ENCODE measurements at regions not wholly inside any gene's neighbourhood (a gene's known extent, or its start where the extent isn't known, plus 50 kb on each side); places are given as distances from the start of the nearest gene placed in this dataset.

GRCh38 chr2:180279581-180279980, 272.5 kb upstream of the CWC22 start:
- no peak for DNase-seq (ENCODE audit: low spot score)
- H3K4me1 Mint-ChIP-seq (ENCODE audit: low read depth): no peaks in the 10 kb centered on the region
- H3K9me3 Mint-ChIP-seq (ENCODE audit: low read depth): peaks cover 16% of the 10 kb centered on the region
- H3K4me3 Mint-ChIP-seq (ENCODE audit: unreplicated experiment): no peak overlapping the region
- H3K36me3 Mint-ChIP-seq (ENCODE audit: low read depth): no peaks in the 10 kb centered on the region
- no peak overlapping the region for H3K27ac Mint-ChIP-seq (ENCODE audit: unreplicated experiment)
- TF ChIP-seq, protein P1, sequence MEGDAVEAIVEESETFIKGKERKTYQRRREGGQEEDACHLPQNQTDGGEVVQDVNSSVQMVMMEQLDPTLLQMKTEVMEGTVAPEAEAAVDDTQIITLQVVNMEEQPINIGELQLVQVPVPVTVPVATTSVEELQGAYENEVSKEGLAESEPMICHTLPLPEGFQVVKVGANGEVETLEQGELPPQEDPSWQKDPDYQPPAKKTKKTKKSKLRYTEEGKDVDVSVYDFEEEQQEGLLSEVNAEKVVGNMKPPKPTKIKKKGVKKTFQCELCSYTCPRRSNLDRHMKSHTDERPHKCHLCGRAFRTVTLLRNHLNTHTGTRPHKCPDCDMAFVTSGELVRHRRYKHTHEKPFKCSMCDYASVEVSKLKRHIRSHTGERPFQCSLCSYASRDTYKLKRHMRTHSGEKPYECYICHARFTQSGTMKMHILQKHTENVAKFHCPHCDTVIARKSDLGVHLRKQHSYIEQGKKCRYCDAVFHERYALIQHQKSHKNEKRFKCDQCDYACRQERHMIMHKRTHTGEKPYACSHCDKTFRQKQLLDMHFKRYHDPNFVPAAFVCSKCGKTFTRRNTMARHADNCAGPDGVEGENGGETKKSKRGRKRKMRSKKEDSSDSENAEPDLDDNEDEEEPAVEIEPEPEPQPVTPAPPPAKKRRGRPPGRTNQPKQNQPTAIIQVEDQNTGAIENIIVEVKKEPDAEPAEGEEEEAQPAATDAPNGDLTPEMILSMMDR (IDR thresholded peaks at IDR 0.05): no peak
- H3K27me3 Mint-ChIP-seq (ENCODE audit: low read depth): peaks cover 3% of the 10 kb centered on the region

DNA sequence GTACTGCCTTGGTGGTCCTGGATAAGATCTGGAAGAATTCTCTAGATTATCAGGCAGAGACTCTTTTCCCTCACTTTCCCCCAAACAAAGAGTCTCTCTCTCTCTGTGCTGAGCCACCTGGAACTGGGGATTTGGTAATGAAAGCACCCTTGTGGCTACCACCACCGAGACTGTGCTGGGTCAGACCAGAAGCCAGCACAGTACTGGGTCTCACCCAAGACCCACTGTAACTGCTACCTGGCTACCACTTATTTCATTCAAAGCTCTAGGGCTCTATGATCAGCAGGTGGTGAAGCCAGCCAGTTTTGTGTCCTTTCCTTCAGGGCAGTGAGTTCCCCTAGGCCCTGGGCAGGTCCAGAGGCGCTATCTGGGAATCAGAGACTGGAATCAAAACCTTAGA, 269.6 kb upstream of the CWC22 start:
- Mint-ChIP-seq H3K27ac (ENCODE audit: unreplicated experiment) (no peak overlapping the region), H3K27me3 (ENCODE audit: low read depth) (peaks cover 3% of the 10 kb centered on the region), H3K4me3 (ENCODE audit: unreplicated experiment) (no peak overlapping the region), H3K4me1 (ENCODE audit: low read depth) (no peaks in the 10 kb centered on the region), H3K36me3 (ENCODE audit: low read depth) (peaks cover 3% of the 10 kb centered on the region), H3K9me3 (ENCODE audit: low read depth) (peaks cover 42% of the 10 kb centered on the region)
- DNase-seq (ENCODE audit: low spot score): no peak
- TF ChIP-seq, protein P1 (IDR thresholded peaks at IDR 0.05): no peak

GRCh38 chr2:180268006-180268405, 260.9 kb upstream of the CWC22 start:
- Mint-ChIP-seq H3K9me3 (ENCODE audit: low read depth) (peaks cover 13% of the 10 kb centered on the region), H3K4me1 (ENCODE audit: low read depth) (no peaks in the 10 kb centered on the region), H3K27ac (ENCODE audit: unreplicated experiment) (no peak overlapping the region), H3K36me3 (ENCODE audit: low read depth) (peaks cover 1% of the 10 kb centered on the region), H3K4me3 (ENCODE audit: unreplicated experiment) (no peak overlapping the region), H3K27me3 (ENCODE audit: low read depth) (peaks cover 2% of the 10 kb centered on the region)
- no peak for DNase-seq (ENCODE audit: low spot score)
- TF ChIP-seq, protein P1 (IDR thresholded peaks at IDR 0.05): no peak

GRCh38 chr2:180261976-180262375, 254.9 kb upstream of the CWC22 start:
- no peak overlapping the region for H3K27ac Mint-ChIP-seq (ENCODE audit: unreplicated experiment)
- H3K9me3 Mint-ChIP-seq (ENCODE audit: low read depth): peaks cover 10% of the 10 kb centered on the region
- no peaks in the 10 kb centered on the region for H3K4me1 Mint-ChIP-seq (ENCODE audit: low read depth)
- H3K36me3 Mint-ChIP-seq (ENCODE audit: low read depth): no peaks in the 10 kb centered on the region
- H3K27me3 Mint-ChIP-seq (ENCODE audit: low read depth): peaks cover 2% of the 10 kb centered on the region
- H3K4me3 Mint-ChIP-seq (ENCODE audit: unreplicated experiment): no peak overlapping the region
- DNase-seq (ENCODE audit: low spot score): no peak
- TF ChIP-seq, protein P1 (IDR thresholded peaks at IDR 0.05): no peak

GRCh38 chr2:180258579-180258978, 251.5 kb upstream of the CWC22 start:
- Mint-ChIP-seq H3K4me1 (ENCODE audit: low read depth) (no peaks in the 10 kb centered on the region), H3K4me3 (ENCODE audit: unreplicated experiment) (no peak overlapping the region), H3K27me3 (ENCODE audit: low read depth) (no peaks in the 10 kb centered on the region), H3K27ac (ENCODE audit: unreplicated experiment) (no peak overlapping the region), H3K9me3 (ENCODE audit: low read depth) (peaks cover 10% of the 10 kb centered on the region), H3K36me3 (ENCODE audit: low read depth) (no peaks in the 10 kb centered on the region)
- TF ChIP-seq, protein P1 (IDR thresholded peaks at IDR 0.05): no peak
- DNase-seq (ENCODE audit: low spot score): no peak
